ENCODE measurements at regions not wholly inside any gene's neighbourhood (a gene's known extent, or its start where the extent isn't known, plus 50 kb on each side); places are given as distances from the start of the nearest gene placed in this dataset.

DNA sequence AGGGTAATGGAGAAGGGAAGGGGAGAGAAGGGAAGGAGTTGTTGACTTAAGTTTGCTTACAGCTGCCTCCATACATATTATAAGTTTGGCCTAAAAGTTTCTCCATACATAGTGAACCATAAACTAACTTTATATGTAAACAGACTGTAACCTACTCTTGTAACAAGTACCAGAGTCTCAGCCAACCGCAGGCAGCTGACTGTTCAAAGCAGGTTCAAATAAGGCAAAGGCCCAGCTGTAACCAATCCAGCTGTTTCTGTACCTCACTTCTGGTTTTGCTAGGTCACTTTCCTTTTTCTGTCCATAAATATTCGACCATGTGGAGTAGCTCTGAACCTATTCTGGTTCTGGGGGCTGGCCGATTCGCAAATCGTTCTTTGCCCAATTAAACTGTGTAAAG is 591.2 kb downstream of the INSC start:
- no peak for TF ChIP-seq CTCF (IDR thresholded peaks at IDR 0.05; ENCODE audit: extremely low read depth, insufficient read depth, missing control alignments)
- DNase-seq (ENCODE audit: low spot score) = no peak
- in situ Hi-C loops (cut with MboI; ENCODE audit: low pct_unique_long_range_greater_than_20kb, low sequenced_read_pairs, unreplicated experiment) = no loop called here

DNA sequence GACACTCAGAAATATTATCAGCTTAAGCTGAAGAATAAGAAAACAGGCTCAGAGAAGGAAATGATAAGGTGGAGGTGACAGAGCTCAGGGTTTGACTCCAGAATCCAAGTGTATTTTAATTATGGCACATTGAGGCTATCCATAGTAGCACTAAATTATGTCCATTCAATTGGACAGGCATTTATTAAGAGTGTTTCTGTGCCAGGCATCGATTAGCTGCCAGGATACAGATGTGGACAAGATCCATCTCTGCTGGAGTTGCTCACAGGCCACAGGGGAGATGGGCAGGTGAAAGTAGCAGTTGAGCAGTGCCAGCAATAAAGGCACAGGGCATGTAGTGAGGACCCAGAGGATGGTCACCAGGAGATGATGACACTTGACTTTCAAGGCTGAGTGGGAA is 592.5 kb downstream of the INSC start:
- no peak for TF ChIP-seq CTCF (IDR thresholded peaks at IDR 0.05; ENCODE audit: extremely low read depth, insufficient read depth, missing control alignments)
- DNase-seq (ENCODE audit: low spot score) = no peak
- in situ Hi-C loops (cut with MboI; ENCODE audit: low pct_unique_long_range_greater_than_20kb, low sequenced_read_pairs, unreplicated experiment) = no loop called here

GRCh38 chr11:15707971-15708370 is 593.2 kb downstream of the INSC start:
- in situ Hi-C loops (cut with MboI; ENCODE audit: low pct_unique_long_range_greater_than_20kb, low sequenced_read_pairs, unreplicated experiment) = no loop called here
- no peak for TF ChIP-seq CTCF (IDR thresholded peaks at IDR 0.05; ENCODE audit: extremely low read depth, insufficient read depth, missing control alignments)
- no peak for DNase-seq (ENCODE audit: low spot score)

- TF ChIP-seq CTCF (IDR thresholded peaks at IDR 0.05; ENCODE audit: extremely low read depth, insufficient read depth, missing control alignments) = no peak
- DNase-seq (ENCODE audit: low spot score) = no peak
- in situ Hi-C loops (cut with MboI; ENCODE audit: low pct_unique_long_range_greater_than_20kb, low sequenced_read_pairs, unreplicated experiment) = no loop called here
These were observed 596.0 kb downstream of the INSC start for GRCh38 chr11:15710580-15711275.

DNA sequence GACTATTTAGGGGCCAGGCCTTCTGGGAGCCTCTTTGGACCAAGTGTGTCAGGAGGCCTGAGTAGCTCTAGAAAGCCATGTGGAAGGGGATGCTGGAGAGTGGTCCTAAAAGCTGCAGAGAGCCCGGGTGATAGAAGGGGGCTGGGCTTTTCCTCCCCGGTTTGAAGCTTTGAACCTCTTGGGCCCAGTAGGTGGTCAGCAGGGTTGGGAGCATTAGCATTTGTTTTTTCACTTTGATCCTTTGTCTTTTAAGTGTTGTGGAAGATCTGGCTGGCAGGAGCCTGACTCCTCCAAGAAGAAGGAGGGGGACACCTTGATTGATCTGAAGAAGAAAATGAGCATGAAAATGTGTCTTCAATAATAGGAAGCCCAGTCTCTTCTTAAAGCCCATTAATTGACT is 596.6 kb downstream of the INSC start:
- in situ Hi-C loops (cut with MboI; ENCODE audit: low pct_unique_long_range_greater_than_20kb, low sequenced_read_pairs, unreplicated experiment) = no loop called here
- DNase-seq (ENCODE audit: low spot score) = no peak
- no peak for TF ChIP-seq CTCF (IDR thresholded peaks at IDR 0.05; ENCODE audit: extremely low read depth, insufficient read depth, missing control alignments)

DNA sequence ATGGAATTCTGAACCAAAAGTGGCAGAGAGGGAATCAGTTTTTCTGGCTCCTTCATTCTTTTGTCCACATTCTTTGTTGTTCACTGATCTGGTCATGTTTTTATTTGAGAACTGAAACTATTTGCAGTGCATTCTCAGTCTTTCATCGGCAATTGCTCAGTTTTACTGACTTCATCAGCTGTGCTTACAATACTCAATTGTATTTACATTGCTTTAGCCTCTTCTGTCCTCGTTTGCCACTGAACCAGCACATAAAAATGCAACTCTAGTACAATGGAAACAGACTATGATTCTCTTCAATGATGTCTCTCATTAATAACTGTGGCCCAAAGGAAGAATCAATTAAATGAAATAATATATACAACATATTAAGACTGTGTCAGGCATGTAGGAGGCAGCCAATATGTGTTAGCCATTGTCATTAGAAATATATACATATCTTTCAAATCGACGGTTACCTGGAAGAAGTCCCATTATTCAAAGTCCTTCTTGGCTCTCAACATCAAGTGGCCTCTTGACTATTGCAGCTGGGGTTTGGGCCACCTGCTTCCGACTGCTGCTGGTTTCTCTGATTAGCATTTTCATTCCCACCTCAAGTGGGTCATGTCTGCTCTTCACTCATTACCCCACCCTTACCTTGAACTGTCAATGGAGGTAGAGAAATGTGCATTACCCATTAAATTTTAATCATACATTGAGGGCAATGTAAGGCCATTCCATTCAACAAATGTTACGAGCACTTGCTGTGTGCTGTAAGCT is 600.1 kb downstream of the INSC start:
- no peak for DNase-seq (ENCODE audit: low spot score)
- in situ Hi-C loops (cut with MboI; ENCODE audit: low pct_unique_long_range_greater_than_20kb, low sequenced_read_pairs, unreplicated experiment) = no loop called here
- no peak for TF ChIP-seq CTCF (IDR thresholded peaks at IDR 0.05; ENCODE audit: extremely low read depth, insufficient read depth, missing control alignments)
